Panc1 (cell line): ENCODE measurements at regions not wholly inside any gene's neighbourhood (a gene's known extent, or its start where the extent isn't known, plus 50 kb on each side); places are given as distances from the start of the nearest gene placed in this dataset.

Experiments
- ATAC-seq: fragments of 200-7000 bp; cut with Tn5 transposase; 2 replicates; pipeline ENCODE4 v1.9.1; 2020; ENCODE audit warnings: mild to moderate bottlenecking, moderate library complexity
- BruUV-seq: library from RNA; stranded (reverse); fragments of 400-500 nt; replicated peaks from 2 replicates; lab custom pipeline; 2021; lab: Mats Ljungman, UMichigan
- CTCF ChIA-PET: fragments of 300-600 bp; sonication (Branson Sonifier 250); formaldehyde crosslinking; loops from one replicate; lab custom pipeline; 2022; ENCODE audit warnings: antibody characterized with exemption; lab: Charles Lee
- POLR2A ChIA-PET: fragments of 300-600 bp; sonication (Branson Sonifier 250); formaldehyde crosslinking; loops from one replicate; lab custom pipeline; 2022; ENCODE audit warnings: antibody characterized with exemption; lab: Charles Lee
- DNase-seq: peaks from one replicate; pipeline ENCODE4 v3.0.0-alpha.2; 2010; ENCODE audit warnings: low read depth, low spot score
- H3K27ac ChIP-seq: 2 replicates; pipeline ENCODE4 v1.5.1; 2011; ENCODE audit warnings: mild to moderate bottlenecking, low read length, inconsistent platforms
- H3K27me3 ChIP-seq: fragments of 200-500 bp; sonication (Bioruptor generic); 2 replicates; pipeline ENCODE4 v1.6.0; 2014; ENCODE audit warnings: low read length, inconsistent platforms; ENCODE audit not compliant: control insufficient read depth, insufficient read depth
- H3K36me3 ChIP-seq: fragments of 200-500 bp; sonication (Bioruptor generic); 2 replicates; pipeline ENCODE4 v1.5.1; 2014; ENCODE audit warnings: inconsistent platforms, mild to moderate bottlenecking, low read length, moderate library complexity; ENCODE audit not compliant: control insufficient read depth, insufficient read depth
- H3K4me1 ChIP-seq: 2 replicates; pipeline ENCODE4 v1.5.1; 2011; ENCODE audit warnings: inconsistent platforms, mild to moderate bottlenecking, low read length, moderate library complexity; ENCODE audit not compliant: control insufficient read depth, insufficient read depth
- H3K4me3 ChIP-seq, 2 experiments: 2 replicates each; pipeline ENCODE4 v1.5.1; 2011 to 2012; ENCODE audit warnings: low read depth in 2 of 2, low read length in 2 of 2, mild to moderate bottlenecking in 2 of 2, inconsistent platforms in 1 of 2, moderate library complexity in 1 of 2
- H3K9me3 ChIP-seq: fragments of 200-500 bp; sonication (Bioruptor generic); 2 replicates; pipeline ENCODE4 v1.5.1; 2014; ENCODE audit warnings: low read depth, mild to moderate bottlenecking, inconsistent platforms, low read length, moderate library complexity; ENCODE audit not compliant: control insufficient read depth, insufficient read depth
- POLR2AphosphoS5 ChIP-seq: IDR thresholded peaks from 2 replicates; pipeline ENCODE4 v1.6.1; 2012; ENCODE audit warnings: mild to moderate bottlenecking, low read depth, low read length, moderate library complexity
- SIN3A ChIP-seq: IDR thresholded peaks from 2 replicates; pipeline ENCODE4 v1.6.1; 2012; ENCODE audit warnings: low read depth, mild to moderate bottlenecking, low read length, moderate library complexity, borderline replicate concordance; ENCODE audit not compliant: insufficient read depth
- TCF7L2 ChIP-seq: IDR thresholded peaks from 2 replicates; pipeline ENCODE4 v1.6.1; 2011; ENCODE audit warnings: mild to moderate bottlenecking, low read depth, low read length, inconsistent platforms
- in situ Hi-C: cut with HindIII; loops from 2 replicates; pipeline ENCODE4 v1.10.0; 2016; ENCODE audit warnings: low sequenced_read_pairs, low pct_unique_long_range_greater_than_20kb
- intact Hi-C: fragments of 100-400 bp; cut with micrococcal nuclease; formaldehyde crosslinking; loops from one replicate; pipeline ENCODE4 v1.10.0; 2022; ENCODE audit not compliant: unreplicated experiment
- TF ChIP-seq, protein P1 (sequence below): fragments of 450-650 bp; IDR thresholded peaks from 2 replicates; pipeline ENCODE4 v1.5.1; 2017; ENCODE audit warnings: mild to moderate bottlenecking
- TF ChIP-seq, protein P2 (sequence below), 2 experiments: IDR thresholded peaks; 2 replicates each; pipeline ENCODE4 v1.6.1; 2011 to 2012; ENCODE audit warnings: low read depth in 2 of 2, control low read depth in 1 of 2, low read length in 1 of 2, mild to moderate bottlenecking in 1 of 2, moderate library complexity in 1 of 2; ENCODE audit not compliant: insufficient read depth in 1 of 2

DNA sequence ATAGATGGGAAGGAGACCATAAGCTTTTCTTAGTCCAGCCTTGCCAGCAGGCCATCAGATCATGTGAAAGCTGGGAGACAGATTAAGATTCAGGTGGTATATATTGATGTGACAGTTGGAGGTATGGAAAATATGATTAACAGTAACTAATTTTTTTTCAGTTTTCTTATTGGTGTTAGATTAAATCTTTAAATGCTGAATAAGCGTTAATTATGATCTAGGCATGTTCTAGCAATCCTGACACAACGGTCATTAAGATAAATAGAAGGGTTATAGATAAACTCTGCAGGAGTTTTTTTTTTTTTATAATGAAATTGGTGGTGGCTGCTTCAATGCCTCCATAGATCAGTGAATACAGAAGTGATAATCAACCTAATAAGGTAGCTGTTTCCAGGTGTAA lies 649.5 kb upstream of the TENM3 start:
- DNase-seq: no peak
- Histone ChIP-seq H3K27ac (no peak overlapping the region), H3K4me3 (no peak overlapping the region), H3K9me3 (no peaks in the 10 kb centered on the region), H3K36me3 (no peaks in the 10 kb centered on the region), H3K4me1 (no peaks in the 10 kb centered on the region), H3K27me3 (no peaks in the 10 kb centered on the region)
- intact Hi-C loops (no loop called here), in situ Hi-C loops (no loop called here)
- TF ChIP-seq SIN3A (no peak), POLR2AphosphoS5 (no peak), TCF7L2 (no peak)
- TF ChIP-seq, protein P1, sequence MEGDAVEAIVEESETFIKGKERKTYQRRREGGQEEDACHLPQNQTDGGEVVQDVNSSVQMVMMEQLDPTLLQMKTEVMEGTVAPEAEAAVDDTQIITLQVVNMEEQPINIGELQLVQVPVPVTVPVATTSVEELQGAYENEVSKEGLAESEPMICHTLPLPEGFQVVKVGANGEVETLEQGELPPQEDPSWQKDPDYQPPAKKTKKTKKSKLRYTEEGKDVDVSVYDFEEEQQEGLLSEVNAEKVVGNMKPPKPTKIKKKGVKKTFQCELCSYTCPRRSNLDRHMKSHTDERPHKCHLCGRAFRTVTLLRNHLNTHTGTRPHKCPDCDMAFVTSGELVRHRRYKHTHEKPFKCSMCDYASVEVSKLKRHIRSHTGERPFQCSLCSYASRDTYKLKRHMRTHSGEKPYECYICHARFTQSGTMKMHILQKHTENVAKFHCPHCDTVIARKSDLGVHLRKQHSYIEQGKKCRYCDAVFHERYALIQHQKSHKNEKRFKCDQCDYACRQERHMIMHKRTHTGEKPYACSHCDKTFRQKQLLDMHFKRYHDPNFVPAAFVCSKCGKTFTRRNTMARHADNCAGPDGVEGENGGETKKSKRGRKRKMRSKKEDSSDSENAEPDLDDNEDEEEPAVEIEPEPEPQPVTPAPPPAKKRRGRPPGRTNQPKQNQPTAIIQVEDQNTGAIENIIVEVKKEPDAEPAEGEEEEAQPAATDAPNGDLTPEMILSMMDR: no peak
- TF ChIP-seq, protein P2, sequence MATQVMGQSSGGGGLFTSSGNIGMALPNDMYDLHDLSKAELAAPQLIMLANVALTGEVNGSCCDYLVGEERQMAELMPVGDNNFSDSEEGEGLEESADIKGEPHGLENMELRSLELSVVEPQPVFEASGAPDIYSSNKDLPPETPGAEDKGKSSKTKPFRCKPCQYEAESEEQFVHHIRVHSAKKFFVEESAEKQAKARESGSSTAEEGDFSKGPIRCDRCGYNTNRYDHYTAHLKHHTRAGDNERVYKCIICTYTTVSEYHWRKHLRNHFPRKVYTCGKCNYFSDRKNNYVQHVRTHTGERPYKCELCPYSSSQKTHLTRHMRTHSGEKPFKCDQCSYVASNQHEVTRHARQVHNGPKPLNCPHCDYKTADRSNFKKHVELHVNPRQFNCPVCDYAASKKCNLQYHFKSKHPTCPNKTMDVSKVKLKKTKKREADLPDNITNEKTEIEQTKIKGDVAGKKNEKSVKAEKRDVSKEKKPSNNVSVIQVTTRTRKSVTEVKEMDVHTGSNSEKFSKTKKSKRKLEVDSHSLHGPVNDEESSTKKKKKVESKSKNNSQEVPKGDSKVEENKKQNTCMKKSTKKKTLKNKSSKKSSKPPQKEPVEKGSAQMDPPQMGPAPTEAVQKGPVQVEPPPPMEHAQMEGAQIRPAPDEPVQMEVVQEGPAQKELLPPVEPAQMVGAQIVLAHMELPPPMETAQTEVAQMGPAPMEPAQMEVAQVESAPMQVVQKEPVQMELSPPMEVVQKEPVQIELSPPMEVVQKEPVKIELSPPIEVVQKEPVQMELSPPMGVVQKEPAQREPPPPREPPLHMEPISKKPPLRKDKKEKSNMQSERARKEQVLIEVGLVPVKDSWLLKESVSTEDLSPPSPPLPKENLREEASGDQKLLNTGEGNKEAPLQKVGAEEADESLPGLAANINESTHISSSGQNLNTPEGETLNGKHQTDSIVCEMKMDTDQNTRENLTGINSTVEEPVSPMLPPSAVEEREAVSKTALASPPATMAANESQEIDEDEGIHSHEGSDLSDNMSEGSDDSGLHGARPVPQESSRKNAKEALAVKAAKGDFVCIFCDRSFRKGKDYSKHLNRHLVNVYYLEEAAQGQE (IDR thresholded peaks at IDR 0.05; ENCODE audit: insufficient read depth in 1 of 2, low read depth in 2 of 2, low read length in 1 of 2): no peak
- BruUV-seq: no TSS peak
- ChIA-PET CTCF (no interaction called here), POLR2A (no interaction called here)
- ATAC-seq: no peak

DNA sequence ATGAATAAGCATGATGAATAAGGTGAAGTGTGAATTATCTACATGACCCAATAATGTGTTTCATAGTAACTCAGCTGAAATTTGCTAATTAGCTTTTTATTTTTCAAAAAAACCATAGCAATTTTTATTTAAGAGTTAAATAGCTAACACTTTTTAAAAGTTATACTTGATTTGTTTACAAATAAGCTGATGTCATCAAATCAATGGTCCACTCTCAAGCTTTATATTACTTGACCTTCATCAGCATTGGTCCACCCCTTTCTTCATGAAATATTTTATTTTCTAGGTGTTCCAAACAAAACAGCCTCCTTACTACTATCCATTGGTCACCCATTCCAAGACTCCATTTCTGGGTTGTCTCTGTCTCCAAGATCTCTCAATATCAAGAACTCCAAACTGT lies 649.0 kb upstream of the TENM3 start:
- POLR2A ChIA-PET: no interaction called here
- H3K27ac ChIP-seq: no peak overlapping the region
- in situ Hi-C loops (no loop called here), intact Hi-C loops (no loop called here)
- H3K27me3 ChIP-seq: no peaks in the 10 kb centered on the region
- H3K9me3 ChIP-seq: no peaks in the 10 kb centered on the region
- CTCF ChIA-PET: no interaction called here
- TF ChIP-seq TCF7L2 (no peak), SIN3A (no peak), POLR2AphosphoS5 (no peak)
- TF ChIP-seq, protein P2 (IDR thresholded peaks at IDR 0.05; ENCODE audit: insufficient read depth in 1 of 2, low read depth in 2 of 2, low read length in 1 of 2): no peak
- TF ChIP-seq, protein P1: no peak
- ATAC-seq: no peak
- H3K36me3 ChIP-seq: no peaks in the 10 kb centered on the region
- H3K4me1 ChIP-seq: no peaks in the 10 kb centered on the region
- H3K4me3 ChIP-seq: no peak overlapping the region
- DNase-seq: no peak
- BruUV-seq: no TSS peak
